Liver (tissue), 3 donors: ENCODE measurements at regions not wholly inside any gene's neighbourhood (a gene's known extent, or its start where the extent isn't known, plus 50 kb on each side); places are given as distances from the start of the nearest gene placed in this dataset.

Experiments
- EGR1 ChIP-seq, 2 donors: IDR thresholded peaks; 2 replicates each; pipeline ENCODE4 v1.6.1; 2016 to 2018; ENCODE audit warnings: antibody characterized with exemption in 2 of 2, low read depth in 2 of 2
- FOXA1 ChIP-seq: IDR thresholded peaks from 2 replicates; pipeline ENCODE4 v1.6.1; 2016; ENCODE audit warnings: antibody characterized with exemption
- GABPA ChIP-seq, 2 donors: IDR thresholded peaks in 1 of 2; conservative IDR thresholded peaks in 1 of 2; 2 replicates each; pipeline ENCODE4 v1.6.1; 2016; ENCODE audit warnings: antibody characterized with exemption in 2 of 2, mild to moderate bottlenecking in 1 of 2, moderate library complexity in 1 of 2
- HNF4G ChIP-seq: IDR thresholded peaks from 2 replicates; pipeline ENCODE4 v1.6.1; 2016; ENCODE audit warnings: antibody characterized with exemption
- JUND ChIP-seq, 2 donors: IDR thresholded peaks; 2 replicates each; pipeline ENCODE4 v1.6.1; 2016; ENCODE audit warnings: antibody characterized with exemption in 2 of 2
- RAD21 ChIP-seq, 2 donors: IDR thresholded peaks; 2 replicates each; pipeline ENCODE4 v1.6.1; 2016; ENCODE audit warnings: antibody characterized with exemption in 2 of 2, mild to moderate bottlenecking in 2 of 2
- RXRA ChIP-seq, 2 donors: IDR thresholded peaks; 2 replicates each; pipeline ENCODE4 v1.6.1; 2017 to 2018; ENCODE audit warnings: antibody characterized with exemption in 2 of 2, mild to moderate bottlenecking in 1 of 2
- SP1 ChIP-seq: IDR thresholded peaks from 2 replicates; pipeline ENCODE4 v1.6.1; 2018; ENCODE audit warnings: antibody characterized with exemption, mild to moderate bottlenecking
- TAF1 ChIP-seq: conservative IDR thresholded peaks from 2 replicates; pipeline ENCODE4 v1.6.1; 2016; ENCODE audit warnings: antibody characterized with exemption, mild to moderate bottlenecking
- TF ChIP-seq, protein P1 (sequence below): fragments of 150-350 bp; IDR thresholded peaks from 2 replicates; pipeline ENCODE4 v1.5.1; 2017; ENCODE audit warnings: improper control_type of control experiment, low read depth, low read length; ENCODE audit not compliant: missing input control
- TF ChIP-seq, protein P2 (sequence below): IDR thresholded peaks from 2 replicates; pipeline ENCODE4 v1.6.1; 2016; ENCODE audit warnings: antibody characterized with exemption
- TF ChIP-seq, protein P3 (sequence below): IDR thresholded peaks from 2 replicates; pipeline ENCODE4 v1.6.1; 2016; ENCODE audit warnings: antibody characterized with exemption
- TF ChIP-seq, protein P4 (sequence below): IDR thresholded peaks from 2 replicates; pipeline ENCODE4 v1.6.1; 2016; ENCODE audit warnings: antibody characterized with exemption, mild to moderate bottlenecking
- TF ChIP-seq, protein P5 (sequence below): IDR thresholded peaks from 2 replicates; pipeline ENCODE4 v1.6.1; 2016; ENCODE audit warnings: antibody characterized with exemption
- donor health status: healthy.
- donor health status: healthy.

DNA sequence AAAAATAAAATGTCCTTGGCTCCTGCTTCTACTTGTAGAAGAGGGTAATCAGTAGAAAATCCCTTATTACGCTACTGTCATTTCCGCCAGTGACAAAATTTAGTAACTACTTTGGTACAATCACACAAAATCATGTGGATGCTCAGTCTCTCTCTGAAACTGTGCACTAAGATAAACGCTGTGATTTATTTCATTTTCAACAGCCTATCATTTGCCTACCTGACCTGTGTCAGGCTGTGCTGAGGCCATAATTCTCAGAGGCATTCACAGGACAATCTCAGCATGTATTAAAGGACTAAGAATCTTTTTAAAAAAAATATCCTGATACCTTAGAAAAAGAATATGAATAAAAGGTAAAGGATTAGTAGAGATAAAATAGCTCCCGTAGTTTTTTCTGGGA, 226.0 kb downstream of the RASSF9 start:
- TF ChIP-seq, protein P1, sequence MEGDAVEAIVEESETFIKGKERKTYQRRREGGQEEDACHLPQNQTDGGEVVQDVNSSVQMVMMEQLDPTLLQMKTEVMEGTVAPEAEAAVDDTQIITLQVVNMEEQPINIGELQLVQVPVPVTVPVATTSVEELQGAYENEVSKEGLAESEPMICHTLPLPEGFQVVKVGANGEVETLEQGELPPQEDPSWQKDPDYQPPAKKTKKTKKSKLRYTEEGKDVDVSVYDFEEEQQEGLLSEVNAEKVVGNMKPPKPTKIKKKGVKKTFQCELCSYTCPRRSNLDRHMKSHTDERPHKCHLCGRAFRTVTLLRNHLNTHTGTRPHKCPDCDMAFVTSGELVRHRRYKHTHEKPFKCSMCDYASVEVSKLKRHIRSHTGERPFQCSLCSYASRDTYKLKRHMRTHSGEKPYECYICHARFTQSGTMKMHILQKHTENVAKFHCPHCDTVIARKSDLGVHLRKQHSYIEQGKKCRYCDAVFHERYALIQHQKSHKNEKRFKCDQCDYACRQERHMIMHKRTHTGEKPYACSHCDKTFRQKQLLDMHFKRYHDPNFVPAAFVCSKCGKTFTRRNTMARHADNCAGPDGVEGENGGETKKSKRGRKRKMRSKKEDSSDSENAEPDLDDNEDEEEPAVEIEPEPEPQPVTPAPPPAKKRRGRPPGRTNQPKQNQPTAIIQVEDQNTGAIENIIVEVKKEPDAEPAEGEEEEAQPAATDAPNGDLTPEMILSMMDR = no peak
- TF ChIP-seq RAD21 (IDR thresholded peaks at IDR 0.05) = no peak
- no peak for TF ChIP-seq EGR1 (IDR thresholded peaks at IDR 0.05; ENCODE audit: low read depth in 2 of 2)
- no peak for TF ChIP-seq TAF1
- TF ChIP-seq, protein P2, sequence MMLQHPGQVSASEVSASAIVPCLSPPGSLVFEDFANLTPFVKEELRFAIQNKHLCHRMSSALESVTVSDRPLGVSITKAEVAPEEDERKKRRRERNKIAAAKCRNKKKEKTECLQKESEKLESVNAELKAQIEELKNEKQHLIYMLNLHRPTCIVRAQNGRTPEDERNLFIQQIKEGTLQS = no peak
- TF ChIP-seq, protein P3, sequence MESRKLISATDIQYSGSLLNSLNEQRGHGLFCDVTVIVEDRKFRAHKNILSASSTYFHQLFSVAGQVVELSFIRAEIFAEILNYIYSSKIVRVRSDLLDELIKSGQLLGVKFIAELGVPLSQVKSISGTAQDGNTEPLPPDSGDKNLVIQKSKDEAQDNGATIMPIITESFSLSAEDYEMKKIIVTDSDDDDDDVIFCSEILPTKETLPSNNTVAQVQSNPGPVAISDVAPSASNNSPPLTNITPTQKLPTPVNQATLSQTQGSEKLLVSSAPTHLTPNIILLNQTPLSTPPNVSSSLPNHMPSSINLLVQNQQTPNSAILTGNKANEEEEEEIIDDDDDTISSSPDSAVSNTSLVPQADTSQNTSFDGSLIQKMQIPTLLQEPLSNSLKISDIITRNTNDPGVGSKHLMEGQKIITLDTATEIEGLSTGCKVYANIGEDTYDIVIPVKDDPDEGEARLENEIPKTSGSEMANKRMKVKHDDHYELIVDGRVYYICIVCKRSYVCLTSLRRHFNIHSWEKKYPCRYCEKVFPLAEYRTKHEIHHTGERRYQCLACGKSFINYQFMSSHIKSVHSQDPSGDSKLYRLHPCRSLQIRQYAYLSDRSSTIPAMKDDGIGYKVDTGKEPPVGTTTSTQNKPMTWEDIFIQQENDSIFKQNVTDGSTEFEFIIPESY = no peak
- TF ChIP-seq SP1 = no peak
- no peak for TF ChIP-seq GABPA (IDR thresholded peaks at IDR 0.05 in 1 of 2, conservative IDR thresholded peaks at IDR 0.05 in 1 of 2)
- TF ChIP-seq JUND (IDR thresholded peaks at IDR 0.05) = no peak
- no peak for TF ChIP-seq RXRA (IDR thresholded peaks at IDR 0.05)
- no peak for TF ChIP-seq FOXA1
- TF ChIP-seq, protein P4, sequence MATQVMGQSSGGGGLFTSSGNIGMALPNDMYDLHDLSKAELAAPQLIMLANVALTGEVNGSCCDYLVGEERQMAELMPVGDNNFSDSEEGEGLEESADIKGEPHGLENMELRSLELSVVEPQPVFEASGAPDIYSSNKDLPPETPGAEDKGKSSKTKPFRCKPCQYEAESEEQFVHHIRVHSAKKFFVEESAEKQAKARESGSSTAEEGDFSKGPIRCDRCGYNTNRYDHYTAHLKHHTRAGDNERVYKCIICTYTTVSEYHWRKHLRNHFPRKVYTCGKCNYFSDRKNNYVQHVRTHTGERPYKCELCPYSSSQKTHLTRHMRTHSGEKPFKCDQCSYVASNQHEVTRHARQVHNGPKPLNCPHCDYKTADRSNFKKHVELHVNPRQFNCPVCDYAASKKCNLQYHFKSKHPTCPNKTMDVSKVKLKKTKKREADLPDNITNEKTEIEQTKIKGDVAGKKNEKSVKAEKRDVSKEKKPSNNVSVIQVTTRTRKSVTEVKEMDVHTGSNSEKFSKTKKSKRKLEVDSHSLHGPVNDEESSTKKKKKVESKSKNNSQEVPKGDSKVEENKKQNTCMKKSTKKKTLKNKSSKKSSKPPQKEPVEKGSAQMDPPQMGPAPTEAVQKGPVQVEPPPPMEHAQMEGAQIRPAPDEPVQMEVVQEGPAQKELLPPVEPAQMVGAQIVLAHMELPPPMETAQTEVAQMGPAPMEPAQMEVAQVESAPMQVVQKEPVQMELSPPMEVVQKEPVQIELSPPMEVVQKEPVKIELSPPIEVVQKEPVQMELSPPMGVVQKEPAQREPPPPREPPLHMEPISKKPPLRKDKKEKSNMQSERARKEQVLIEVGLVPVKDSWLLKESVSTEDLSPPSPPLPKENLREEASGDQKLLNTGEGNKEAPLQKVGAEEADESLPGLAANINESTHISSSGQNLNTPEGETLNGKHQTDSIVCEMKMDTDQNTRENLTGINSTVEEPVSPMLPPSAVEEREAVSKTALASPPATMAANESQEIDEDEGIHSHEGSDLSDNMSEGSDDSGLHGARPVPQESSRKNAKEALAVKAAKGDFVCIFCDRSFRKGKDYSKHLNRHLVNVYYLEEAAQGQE = no peak
- TF ChIP-seq, protein P5, sequence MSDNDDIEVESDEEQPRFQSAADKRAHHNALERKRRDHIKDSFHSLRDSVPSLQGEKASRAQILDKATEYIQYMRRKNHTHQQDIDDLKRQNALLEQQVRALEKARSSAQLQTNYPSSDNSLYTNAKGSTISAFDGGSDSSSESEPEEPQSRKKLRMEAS = no peak
- no peak for TF ChIP-seq HNF4G
